AG09319 (cell line): ENCODE measurements at regions not wholly inside any gene's neighbourhood (a gene's known extent, or its start where the extent isn't known, plus 50 kb on each side); places are given as distances from the start of the nearest gene placed in this dataset.
"Not testable (repeated sequence)": the region's sequence is repeated elsewhere in the genome, so short reads cannot be mapped to it uniquely, and the experiment has no call there.

Source experiments
- DNase-seq: peaks from one replicate; pipeline ENCODE4 v3.0.0-alpha.2; 2010; ENCODE audit warnings: low read depth; ENCODE audit errors: extremely low read depth
- TF ChIP-seq, protein P1 (sequence below): IDR thresholded peaks from 2 replicates; pipeline ENCODE4 v1.5.1; 2011; ENCODE audit warnings: low read depth, mild to moderate bottlenecking, inconsistent platforms, low read length, moderate library complexity

DNA sequence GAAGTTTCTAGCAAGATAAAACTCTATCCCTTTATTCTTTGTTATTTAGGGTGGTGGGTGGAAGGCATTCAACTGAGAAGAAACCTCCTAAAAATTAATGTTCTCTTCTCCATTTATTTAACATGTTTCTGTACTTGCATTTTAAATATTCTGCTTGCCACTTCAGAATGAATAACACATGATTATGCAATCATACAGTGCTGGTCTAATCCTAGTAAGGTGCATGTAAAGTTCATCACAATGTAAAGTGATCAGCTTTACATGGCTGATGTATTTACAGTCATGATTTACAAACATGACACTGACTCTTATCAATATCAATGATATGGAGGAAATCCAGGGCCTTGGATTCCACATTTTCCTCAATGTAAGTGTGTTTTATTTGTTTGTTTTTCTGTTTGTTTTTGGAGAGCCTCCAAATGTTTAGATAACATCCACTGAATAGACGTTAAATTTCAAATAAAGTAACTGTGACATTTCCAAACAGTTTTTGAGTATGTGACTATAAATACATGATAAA is 342.1 kb upstream of the CTSO start:
- DNase-seq: no peak
- TF ChIP-seq, protein P1, sequence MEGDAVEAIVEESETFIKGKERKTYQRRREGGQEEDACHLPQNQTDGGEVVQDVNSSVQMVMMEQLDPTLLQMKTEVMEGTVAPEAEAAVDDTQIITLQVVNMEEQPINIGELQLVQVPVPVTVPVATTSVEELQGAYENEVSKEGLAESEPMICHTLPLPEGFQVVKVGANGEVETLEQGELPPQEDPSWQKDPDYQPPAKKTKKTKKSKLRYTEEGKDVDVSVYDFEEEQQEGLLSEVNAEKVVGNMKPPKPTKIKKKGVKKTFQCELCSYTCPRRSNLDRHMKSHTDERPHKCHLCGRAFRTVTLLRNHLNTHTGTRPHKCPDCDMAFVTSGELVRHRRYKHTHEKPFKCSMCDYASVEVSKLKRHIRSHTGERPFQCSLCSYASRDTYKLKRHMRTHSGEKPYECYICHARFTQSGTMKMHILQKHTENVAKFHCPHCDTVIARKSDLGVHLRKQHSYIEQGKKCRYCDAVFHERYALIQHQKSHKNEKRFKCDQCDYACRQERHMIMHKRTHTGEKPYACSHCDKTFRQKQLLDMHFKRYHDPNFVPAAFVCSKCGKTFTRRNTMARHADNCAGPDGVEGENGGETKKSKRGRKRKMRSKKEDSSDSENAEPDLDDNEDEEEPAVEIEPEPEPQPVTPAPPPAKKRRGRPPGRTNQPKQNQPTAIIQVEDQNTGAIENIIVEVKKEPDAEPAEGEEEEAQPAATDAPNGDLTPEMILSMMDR: no peak

DNA sequence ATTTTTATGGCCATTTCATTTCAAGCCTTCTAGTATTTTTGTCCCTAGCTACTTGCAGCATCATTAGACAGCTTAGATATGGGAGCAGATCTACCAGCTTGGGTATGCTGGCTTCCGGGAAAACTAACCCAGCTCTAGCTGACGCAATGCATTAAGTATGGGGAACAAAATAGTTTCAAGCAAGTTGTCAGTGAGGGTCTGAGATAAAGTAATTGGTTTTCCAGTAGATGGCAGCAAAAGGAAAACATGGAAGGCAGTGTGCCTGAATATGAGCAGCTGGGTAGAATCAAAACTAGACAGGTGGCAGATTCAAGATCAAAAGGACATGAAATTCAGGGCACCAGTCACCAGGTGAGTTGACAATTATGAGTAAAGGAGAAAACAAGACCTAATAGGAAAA is 340.9 kb upstream of the CTSO start:
- no peak for DNase-seq
- TF ChIP-seq, protein P1: peak; percentile 7

DNA sequence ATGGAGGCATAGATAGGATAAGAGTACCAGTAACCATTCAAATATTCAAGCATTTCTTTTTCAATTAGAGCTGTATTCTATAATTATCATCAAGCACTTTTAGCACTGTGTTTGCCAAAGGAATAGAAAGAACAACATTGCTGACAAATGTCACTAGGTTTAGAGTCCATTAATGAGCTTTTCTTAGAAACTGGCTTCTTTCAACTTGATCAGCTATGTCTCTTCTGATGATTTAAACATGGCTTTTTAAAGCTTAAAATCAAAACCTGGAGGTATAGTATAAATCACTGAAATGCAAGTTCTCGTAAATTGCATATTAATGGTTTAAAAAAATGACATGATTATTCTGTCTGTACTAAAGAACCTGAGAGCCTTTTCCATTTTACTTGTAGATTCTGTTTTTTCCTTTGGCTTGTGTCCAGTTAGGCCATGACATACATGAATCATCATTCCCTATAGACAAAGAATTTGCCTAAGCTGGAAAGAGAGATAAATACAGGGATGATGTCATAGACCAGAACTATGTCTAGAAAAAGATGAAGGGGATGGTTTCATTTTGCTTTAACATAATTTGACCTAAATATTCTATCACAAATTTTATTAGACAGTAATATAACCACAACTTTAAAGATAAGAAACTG is 340.1 kb upstream of the CTSO start:
- DNase-seq: no peak
- TF ChIP-seq, protein P1: no peak

DNA sequence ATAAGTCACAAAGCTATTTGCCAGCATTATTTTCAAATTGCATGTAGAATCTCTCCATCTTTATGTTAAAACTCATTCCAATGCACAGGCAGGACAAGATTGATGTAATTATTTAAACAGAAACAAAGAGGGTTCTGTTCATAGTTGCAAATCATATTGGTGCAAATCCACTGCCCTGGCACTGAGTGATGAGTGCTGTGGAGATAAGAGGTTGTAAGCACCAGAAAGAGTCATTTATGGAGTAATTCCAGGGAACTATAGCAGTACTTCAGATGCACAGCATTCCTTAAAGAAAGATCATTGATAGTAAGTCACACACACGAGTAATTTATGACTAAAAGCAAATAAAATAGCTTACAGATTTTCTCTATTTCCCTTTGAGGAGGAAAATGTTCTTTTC is 337.7 kb upstream of the CTSO start:
- no peak for DNase-seq
- TF ChIP-seq, protein P1: no peak

DNA sequence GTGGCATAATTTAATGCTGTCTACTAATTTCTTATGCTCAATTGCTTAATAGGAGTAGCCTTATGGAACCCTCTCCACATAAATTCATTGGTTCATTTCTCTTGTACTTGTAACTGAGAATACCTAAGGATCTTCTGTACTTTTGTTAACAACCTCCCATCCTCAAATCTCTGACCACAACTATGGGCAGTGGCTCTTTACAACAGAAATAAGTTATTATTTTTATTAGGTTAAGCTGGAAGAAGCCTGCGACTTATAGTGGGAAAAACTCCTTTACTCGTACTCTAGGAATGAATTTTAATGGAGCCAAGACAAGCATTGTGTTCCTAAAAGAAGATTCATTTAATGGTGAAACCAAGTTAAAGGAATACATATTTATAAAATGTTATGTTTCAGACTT is 337.1 kb upstream of the CTSO start:
- DNase-seq: no peak
- TF ChIP-seq, protein P1: no peak

DNA sequence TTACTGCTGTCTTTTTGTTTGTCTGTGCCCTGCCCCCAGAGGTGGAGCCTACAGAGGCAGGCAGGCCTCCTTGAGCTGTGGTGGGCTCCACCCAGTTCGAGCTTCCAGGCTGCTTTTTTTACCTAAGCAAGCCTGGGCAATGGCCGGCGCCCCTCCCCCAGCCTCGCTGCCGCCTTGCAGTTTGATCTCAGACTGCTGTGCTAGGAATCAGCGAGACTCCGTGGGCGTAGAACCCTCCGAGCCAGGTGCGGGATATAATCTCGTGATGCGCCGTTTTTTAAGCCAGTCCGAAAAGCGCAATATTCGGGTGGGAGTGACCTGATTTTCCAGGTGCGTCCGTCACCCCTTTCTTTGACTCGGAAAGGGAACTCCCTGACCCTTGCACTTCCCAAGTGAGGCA is 336.4 kb upstream of the CTSO start:
- not testable (repeated sequence) for DNase-seq

DNA sequence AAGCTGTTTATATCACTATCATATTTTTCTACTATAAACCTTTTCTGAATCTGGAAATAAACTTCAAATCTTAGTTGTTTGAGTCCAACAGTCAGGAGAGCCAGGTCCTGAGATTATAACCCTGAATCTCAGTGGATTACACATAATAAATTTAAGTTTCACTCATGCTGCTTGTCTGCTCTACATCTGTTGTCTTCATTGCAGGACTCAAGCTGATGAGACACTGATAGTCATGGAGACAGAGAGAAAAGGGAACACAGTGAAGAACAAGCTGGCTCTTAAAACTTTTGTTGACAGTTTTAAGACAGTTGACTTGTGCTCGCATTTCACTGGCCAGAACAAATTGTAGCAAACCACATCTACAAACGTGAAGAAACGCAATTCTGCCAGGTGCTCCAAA is 327.0 kb upstream of the CTSO start:
- TF ChIP-seq, protein P1: no peak
- DNase-seq: no peak

DNA sequence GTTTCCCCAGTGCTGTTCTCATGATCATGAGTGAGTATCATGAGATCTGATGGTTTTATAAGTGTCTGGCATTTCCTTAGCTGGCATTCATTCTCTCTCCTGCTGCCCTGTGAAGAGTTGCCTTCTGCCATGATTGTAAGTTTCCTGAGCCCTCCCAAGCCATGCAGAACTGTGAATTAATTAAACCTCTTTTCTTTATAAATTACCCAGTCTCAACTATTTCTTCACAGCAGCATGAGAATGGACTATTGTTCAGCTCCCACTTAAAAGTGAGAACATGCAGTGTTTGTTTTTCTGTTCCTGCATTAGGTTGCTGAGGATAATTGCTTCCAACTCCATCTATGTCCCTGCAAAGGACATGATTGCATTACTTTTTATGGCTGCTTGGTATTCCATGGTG is 311.7 kb upstream of the CTSO start:
- TF ChIP-seq, protein P1: no peak
- no peak for DNase-seq
